Transverse colon (tissue), 3 donors: ENCODE measurements at regions not wholly inside any gene's neighbourhood (a gene's known extent, or its start where the extent isn't known, plus 50 kb on each side); places are given as distances from the start of the nearest gene placed in this dataset.

Source experiments
- CTCF ChIP-seq, 5 experiments: fragments of 200-600 bp in 3 of 5; fragments of 450-650 bp in 2 of 5; sonication (generic) in 3 of 5; IDR thresholded peaks; 1 replicate in 2 of 5; 2 replicates in 3 of 5; pipeline ENCODE4 v1.5.1; 2016 to 2017; ENCODE audit warnings: antibody characterized with exemption in 5 of 5, inconsistent platforms in 3 of 5, mild to moderate bottlenecking in 2 of 5, moderate library complexity in 1 of 5
- POLR2A ChIP-seq: fragments of 450-650 bp; IDR thresholded peaks from one replicate; pipeline ENCODE4 v1.6.1; 2016; ENCODE audit warnings: antibody characterized with exemption, mild to moderate bottlenecking, moderate library complexity

GRCh38 chr1:189524501-189524900 lies 953.2 kb downstream of the BRINP3 start:
- TF ChIP-seq POLR2A (no peak), CTCF (IDR thresholded peaks at IDR 0.05) (no peak)
